Endothelial cell of umbilical vein (primary cell): ENCODE measurements at regions not wholly inside any gene's neighbourhood (a gene's known extent, or its start where the extent isn't known, plus 50 kb on each side); places are given as distances from the start of the nearest gene placed in this dataset.

Experiments
- EZH2 ChIP-seq: IDR thresholded peaks from 2 replicates; pipeline ENCODE4 v1.6.1; 2012; ENCODE audit warnings: borderline replicate concordance, low read depth, mild to moderate bottlenecking, moderate library complexity, low read length, inconsistent platforms; ENCODE audit not compliant: severe bottlenecking
- JUN ChIP-seq: IDR thresholded peaks from 2 replicates; pipeline ENCODE4 v1.6.1; 2011; ENCODE audit warnings: borderline replicate concordance, low read depth; ENCODE audit not compliant: insufficient read length, insufficient read depth
- MYC ChIP-seq: IDR thresholded peaks from one replicate; pipeline ENCODE4 v1.6.1; 2011; ENCODE audit warnings: mild to moderate bottlenecking, low read depth, low read length
- POLR2A ChIP-seq: IDR thresholded peaks from 2 replicates; pipeline ENCODE4 v1.6.1; 2012; ENCODE audit warnings: low read depth, mild to moderate bottlenecking, control low read depth, low read length
- POLR2AphosphoS5 ChIP-seq: IDR thresholded peaks from 2 replicates; pipeline ENCODE4 v1.6.1; 2012; ENCODE audit warnings: low read depth, mild to moderate bottlenecking, control low read depth, low read length, moderate library complexity; ENCODE audit not compliant: insufficient read depth
- TF ChIP-seq, protein P1 (sequence below), 2 donors: IDR thresholded peaks; 1 replicate in 1 of 2; 2 replicates in 1 of 2; pipeline ENCODE4 v1.5.1; 2011; ENCODE audit warnings: low read length in 2 of 2, mild to moderate bottlenecking in 2 of 2, moderate library complexity in 2 of 2, control low read depth in 1 of 2, inconsistent platforms in 1 of 2, low read depth in 1 of 2; ENCODE audit not compliant: insufficient read depth in 1 of 2; ENCODE audit errors: extremely low read depth in 1 of 2
- TF ChIP-seq, protein P2 (sequence below): IDR thresholded peaks from 2 replicates; pipeline ENCODE4 v1.6.1; 2011; ENCODE audit not compliant: insufficient read depth, insufficient read length

- TF ChIP-seq, protein P1, sequence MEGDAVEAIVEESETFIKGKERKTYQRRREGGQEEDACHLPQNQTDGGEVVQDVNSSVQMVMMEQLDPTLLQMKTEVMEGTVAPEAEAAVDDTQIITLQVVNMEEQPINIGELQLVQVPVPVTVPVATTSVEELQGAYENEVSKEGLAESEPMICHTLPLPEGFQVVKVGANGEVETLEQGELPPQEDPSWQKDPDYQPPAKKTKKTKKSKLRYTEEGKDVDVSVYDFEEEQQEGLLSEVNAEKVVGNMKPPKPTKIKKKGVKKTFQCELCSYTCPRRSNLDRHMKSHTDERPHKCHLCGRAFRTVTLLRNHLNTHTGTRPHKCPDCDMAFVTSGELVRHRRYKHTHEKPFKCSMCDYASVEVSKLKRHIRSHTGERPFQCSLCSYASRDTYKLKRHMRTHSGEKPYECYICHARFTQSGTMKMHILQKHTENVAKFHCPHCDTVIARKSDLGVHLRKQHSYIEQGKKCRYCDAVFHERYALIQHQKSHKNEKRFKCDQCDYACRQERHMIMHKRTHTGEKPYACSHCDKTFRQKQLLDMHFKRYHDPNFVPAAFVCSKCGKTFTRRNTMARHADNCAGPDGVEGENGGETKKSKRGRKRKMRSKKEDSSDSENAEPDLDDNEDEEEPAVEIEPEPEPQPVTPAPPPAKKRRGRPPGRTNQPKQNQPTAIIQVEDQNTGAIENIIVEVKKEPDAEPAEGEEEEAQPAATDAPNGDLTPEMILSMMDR (IDR thresholded peaks at IDR 0.05; ENCODE audit: extremely low read depth in 1 of 2, insufficient read depth in 1 of 2, low read depth in 1 of 2, low read length in 2 of 2), result no peak
- TF ChIP-seq POLR2AphosphoS5, result no peak
- no peak for TF ChIP-seq EZH2
- no peak for TF ChIP-seq POLR2A
- TF ChIP-seq MYC, result no peak
- TF ChIP-seq, protein P2, sequence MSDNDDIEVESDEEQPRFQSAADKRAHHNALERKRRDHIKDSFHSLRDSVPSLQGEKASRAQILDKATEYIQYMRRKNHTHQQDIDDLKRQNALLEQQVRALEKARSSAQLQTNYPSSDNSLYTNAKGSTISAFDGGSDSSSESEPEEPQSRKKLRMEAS, result no peak
- no peak for TF ChIP-seq JUN
Observed at GRCh38 chrX:78548012-78548411, 111.1 kb downstream of the RTL3 start.
